GM12892 (cell line): ENCODE measurements at regions not wholly inside any gene's neighbourhood (a gene's known extent, or its start where the extent isn't known, plus 50 kb on each side); places are given as distances from the start of the nearest gene placed in this dataset.

ENCODE experiments used
- DNase-seq: peaks from one replicate; pipeline ENCODE4 v3.0.0; 2011; ENCODE audit not compliant: insufficient read length
- FAIRE-seq: peaks from 2 replicates; lab custom pipeline; 2011; peaks lifted over from hg19 to GRCh38; lab: Jason Lieb, UNC
- POLR2A ChIP-seq: IDR thresholded peaks from 2 replicates; pipeline ENCODE4 v1.6.1; 2011; ENCODE audit warnings: low read depth, low read length, control low read depth
- POLR2AphosphoS5 ChIP-seq: IDR thresholded peaks from 2 replicates; pipeline ENCODE4 v1.6.1; 2011; ENCODE audit warnings: low read depth, low read length, control low read depth
- TAF1 ChIP-seq: IDR thresholded peaks from 2 replicates; pipeline ENCODE4 v1.6.1; 2011; ENCODE audit warnings: low read depth, mild to moderate bottlenecking, control low read depth, low read length, borderline replicate concordance

DNA sequence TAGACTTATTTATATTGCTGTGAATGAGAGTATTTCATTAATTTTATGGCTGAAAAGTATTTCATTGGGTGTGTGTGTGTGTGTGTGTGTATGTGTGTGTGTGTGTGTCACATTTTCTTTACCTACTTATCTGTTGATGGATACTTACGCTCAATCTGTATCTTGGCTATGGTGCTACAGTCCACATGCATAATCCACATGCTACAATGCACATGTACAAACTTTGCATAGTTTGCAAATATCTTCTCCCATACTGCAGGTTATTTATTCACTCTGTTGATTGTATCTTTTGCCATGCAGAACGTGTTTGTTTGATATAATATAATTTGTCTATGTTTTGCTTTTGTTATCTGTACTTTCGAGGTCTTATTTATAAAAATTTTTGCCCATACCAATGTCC, 167.8 kb downstream of the RAB28 start:
- TF ChIP-seq POLR2A (no peak), TAF1 (no peak), POLR2AphosphoS5 (no peak)
- DNase-seq (no peak), FAIRE-seq (no peak)

DNA sequence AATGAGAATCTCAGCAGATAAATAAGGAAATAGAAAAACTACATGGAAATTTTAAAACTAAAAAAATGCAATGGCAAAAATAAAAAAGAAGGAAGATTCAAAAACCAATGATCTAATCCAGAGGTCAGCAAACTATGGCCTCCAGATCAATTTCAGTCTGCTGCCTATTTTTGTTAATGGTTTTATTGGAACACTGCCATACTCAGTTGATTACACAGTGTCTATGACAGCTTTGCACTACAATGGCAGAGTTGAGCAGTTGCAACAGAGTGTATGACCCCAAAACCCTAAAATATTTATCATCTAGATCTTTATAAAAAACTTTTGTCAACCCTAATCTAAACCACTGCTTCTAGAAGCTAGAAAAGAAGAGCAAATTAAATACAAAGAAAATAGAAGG, 170.3 kb downstream of the RAB28 start:
- TF ChIP-seq POLR2A (no peak), POLR2AphosphoS5 (no peak), TAF1 (no peak)
- DNase-seq, result no peak
- no peak for FAIRE-seq

DNA sequence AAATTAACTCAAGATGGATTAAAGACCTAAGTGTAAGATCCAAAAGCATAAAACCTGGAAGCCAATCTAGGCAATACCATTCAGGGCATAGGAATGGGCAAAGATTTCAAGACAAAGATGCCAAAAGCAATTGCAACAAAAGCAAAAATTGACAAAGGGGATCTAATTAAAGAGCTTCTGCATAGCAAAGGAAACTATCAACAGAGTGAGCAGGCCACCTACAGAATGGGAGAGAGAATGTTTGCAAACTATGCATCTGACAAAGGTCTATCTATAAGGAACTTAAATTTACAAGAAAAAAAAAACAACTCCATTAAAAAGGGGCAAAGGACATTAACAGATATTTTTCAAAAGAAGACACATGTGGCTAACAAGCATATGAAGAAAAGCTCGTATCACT, 171.9 kb downstream of the RAB28 start:
- no peak for TF ChIP-seq POLR2AphosphoS5
- TF ChIP-seq POLR2A, result no peak
- TF ChIP-seq TAF1, result no peak
- no peak for FAIRE-seq
- DNase-seq, result no peak

DNA sequence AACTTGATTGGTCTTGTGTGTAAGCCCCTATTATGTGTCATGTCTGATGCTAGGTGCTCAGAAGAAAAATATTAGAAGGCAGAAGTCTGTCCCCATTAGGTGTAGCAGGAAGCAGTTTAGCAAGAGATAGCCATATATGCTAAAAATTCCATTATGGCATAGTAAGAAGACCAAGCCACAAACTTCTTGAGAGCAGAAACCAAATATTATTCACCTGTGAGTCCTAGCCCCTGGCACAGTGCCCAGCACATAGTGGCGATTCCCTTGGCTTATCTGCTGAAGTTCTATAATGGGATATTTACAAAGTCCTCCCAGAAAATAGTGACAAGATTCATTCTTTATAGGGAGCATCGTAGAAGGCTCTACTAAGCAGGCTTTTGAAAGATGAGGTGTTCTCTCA, 174.4 kb downstream of the RAB28 start:
- FAIRE-seq (no peak), DNase-seq (no peak)
- TF ChIP-seq POLR2AphosphoS5, result no peak
- TF ChIP-seq TAF1, result no peak
- TF ChIP-seq POLR2A, result no peak

DNA sequence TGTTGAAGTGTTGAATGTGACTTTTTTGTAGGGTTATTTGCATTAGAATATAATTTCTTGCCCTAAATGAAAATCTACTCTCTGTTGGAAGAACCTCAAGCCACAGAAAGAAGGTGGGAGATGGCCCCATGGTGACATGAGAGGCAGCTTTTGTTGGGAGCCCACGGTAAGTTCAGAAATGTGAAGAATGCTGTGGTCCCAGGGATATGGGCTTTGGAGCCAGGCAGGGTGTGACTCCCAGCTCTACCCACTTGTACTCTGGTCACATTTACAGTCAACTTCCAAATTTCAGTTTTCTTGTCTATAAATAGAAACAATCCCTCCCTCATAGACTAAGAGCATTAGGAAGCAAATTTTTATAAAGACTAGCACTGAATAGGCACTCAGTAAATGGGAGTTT, 177.8 kb downstream of the RAB28 start:
- DNase-seq (no peak), FAIRE-seq (no peak)
- TF ChIP-seq TAF1, result no peak
- TF ChIP-seq POLR2AphosphoS5, result no peak
- TF ChIP-seq POLR2A, result no peak

GRCh38 chr4:13302876-13303275, 181.3 kb downstream of the RAB28 start:
- TF ChIP-seq TAF1 (no peak), POLR2A (no peak), POLR2AphosphoS5 (no peak)
- no peak for FAIRE-seq

GRCh38 chr4:13299343-13299742, 184.8 kb downstream of the RAB28 start:
- no peak for FAIRE-seq
- no peak for DNase-seq
- TF ChIP-seq POLR2A (no peak), POLR2AphosphoS5 (no peak), TAF1 (no peak)

More at GRCh38 chr4:13302876-13303275, 181.3 kb downstream of the RAB28 start:
- DNase-seq, result no peak

GRCh38 chr4:13298655-13299054, 185.5 kb downstream of the RAB28 start:
- FAIRE-seq, result no peak
- TF ChIP-seq POLR2AphosphoS5, result no peak
- TF ChIP-seq TAF1, result no peak
- TF ChIP-seq POLR2A, result no peak
- no peak for DNase-seq

DNA sequence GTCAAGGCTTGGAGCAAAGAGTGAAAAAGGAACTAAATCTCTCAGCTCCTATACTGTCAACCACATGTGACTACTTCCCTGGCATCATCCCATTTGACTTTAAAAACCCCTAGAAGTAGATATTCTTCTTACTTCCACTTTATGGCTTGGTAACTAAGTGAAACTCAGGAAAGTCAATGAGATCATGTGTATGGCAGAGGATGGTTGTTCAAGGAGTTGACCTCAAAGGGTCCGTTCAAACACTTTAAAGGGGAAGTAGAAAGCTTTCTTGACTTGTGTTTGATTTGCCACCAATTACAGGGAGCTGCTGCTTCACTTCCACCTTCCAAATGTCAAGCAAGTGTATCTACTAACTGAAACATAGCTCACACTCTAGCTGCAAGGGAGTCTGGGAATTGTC, 187.2 kb downstream of the RAB28 start:
- no peak for FAIRE-seq
- TF ChIP-seq POLR2AphosphoS5 (no peak), POLR2A (no peak), TAF1 (no peak)
- no peak for DNase-seq

DNA sequence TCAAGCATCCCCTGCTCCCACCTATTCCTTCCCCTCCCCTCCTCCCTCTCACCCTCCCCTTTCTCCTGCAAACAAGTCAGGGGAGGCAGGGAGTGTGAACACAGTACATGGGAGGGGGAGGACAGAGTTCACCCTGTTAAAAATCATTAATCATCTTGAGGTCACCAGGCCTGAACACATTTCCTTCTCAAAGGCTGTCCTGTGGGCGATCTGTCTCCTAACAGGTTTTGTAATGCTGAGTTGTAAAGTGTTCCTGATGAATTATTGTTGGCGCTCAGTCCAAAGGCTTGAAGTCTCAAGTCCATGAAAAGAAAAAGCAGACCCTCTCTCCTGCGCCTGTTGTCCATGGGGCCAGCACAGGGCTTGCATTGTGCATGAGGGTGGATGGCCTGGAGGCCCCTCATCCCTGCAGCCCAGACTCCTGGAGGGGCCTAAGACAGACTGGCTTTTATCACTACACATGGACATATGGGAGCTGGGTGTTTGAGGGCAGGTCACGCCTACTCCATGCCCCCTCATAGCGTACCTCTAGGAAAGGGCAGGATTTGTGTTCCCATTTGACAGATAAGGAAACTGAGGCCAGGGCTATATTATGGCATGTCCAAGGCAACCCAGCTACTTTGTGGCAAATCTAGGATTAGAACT, 189.1 kb downstream of the RAB28 start:
- DNase-seq (no peak), FAIRE-seq (no peak)
- no peak for TF ChIP-seq POLR2A
- no peak for TF ChIP-seq POLR2AphosphoS5
- no peak for TF ChIP-seq TAF1

- TF ChIP-seq TAF1, result no peak
- no peak for TF ChIP-seq POLR2A
- TF ChIP-seq POLR2AphosphoS5, result no peak
- FAIRE-seq (no peak), DNase-seq (no peak)
Observed at GRCh38 chr4:13292372-13292771, 191.8 kb downstream of the RAB28 start.

- no peak for FAIRE-seq
Observed at GRCh38 chr4:13289391-13289790, 194.7 kb downstream of the RAB28 start.

GRCh38 chr4:13285336-13285735, 198.8 kb downstream of the RAB28 start:
- TF ChIP-seq POLR2A, result no peak
- TF ChIP-seq POLR2AphosphoS5, result no peak
- no peak for TF ChIP-seq TAF1
- FAIRE-seq (no peak), DNase-seq (no peak)

More at GRCh38 chr4:13289391-13289790, 194.7 kb downstream of the RAB28 start:
- TF ChIP-seq POLR2A (no peak), POLR2AphosphoS5 (no peak), TAF1 (no peak)
- no peak for DNase-seq

DNA sequence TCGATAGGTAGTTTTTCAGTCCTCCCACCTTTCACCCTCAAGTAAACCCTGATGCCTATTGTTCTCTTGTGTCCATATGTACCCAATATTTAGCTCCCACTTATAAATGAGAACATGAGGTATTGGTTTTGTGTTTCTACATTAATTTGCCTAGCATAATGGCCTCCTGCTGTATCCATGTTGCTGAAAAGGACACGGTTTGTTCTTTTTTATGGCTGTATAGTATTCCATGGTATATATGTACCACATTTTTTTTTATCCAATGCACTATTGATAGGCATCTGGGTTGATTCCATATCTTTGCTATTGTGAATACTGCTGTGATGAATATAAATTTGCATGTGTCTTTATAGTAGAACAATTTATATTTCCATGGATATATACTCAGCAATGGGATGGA, 199.2 kb downstream of the RAB28 start:
- TF ChIP-seq POLR2A (no peak), TAF1 (no peak), POLR2AphosphoS5 (no peak)
- FAIRE-seq, result no peak

More for the DNA sequence above, 199.2 kb downstream of the RAB28 start:
- no peak for DNase-seq
